ENCODE measurements at regions not wholly inside any gene's neighbourhood (a gene's known extent, or its start where the extent isn't known, plus 50 kb on each side); places are given as distances from the start of the nearest gene placed in this dataset.

GRCh38 chr11:97136067-97136466, 746.3 kb downstream of the JRKL start:
- TF ChIP-seq EZH2 (IDR thresholded peaks at IDR 0.05; ENCODE audit: borderline replicate concordance, low read depth, low read length, severe bottlenecking) (no peak), POLR2A (IDR thresholded peaks at IDR 0.05; ENCODE audit: low read depth, low read length) (no peak), POLR2AphosphoS5 (IDR thresholded peaks at IDR 0.05; ENCODE audit: insufficient read depth, low read depth, low read length) (no peak), JUN (IDR thresholded peaks at IDR 0.05; ENCODE audit: borderline replicate concordance, insufficient read depth, insufficient read length, low read depth) (no peak), FOS (IDR thresholded peaks at IDR 0.05; ENCODE audit: borderline replicate concordance, insufficient read depth, low read length) (no peak), GATA2 (IDR thresholded peaks at IDR 0.05; ENCODE audit: insufficient read depth, insufficient read length, low read depth, low read length) (no peak), MYC (IDR thresholded peaks at IDR 0.05; ENCODE audit: low read depth, low read length) (no peak)
- TF ChIP-seq, protein P1, sequence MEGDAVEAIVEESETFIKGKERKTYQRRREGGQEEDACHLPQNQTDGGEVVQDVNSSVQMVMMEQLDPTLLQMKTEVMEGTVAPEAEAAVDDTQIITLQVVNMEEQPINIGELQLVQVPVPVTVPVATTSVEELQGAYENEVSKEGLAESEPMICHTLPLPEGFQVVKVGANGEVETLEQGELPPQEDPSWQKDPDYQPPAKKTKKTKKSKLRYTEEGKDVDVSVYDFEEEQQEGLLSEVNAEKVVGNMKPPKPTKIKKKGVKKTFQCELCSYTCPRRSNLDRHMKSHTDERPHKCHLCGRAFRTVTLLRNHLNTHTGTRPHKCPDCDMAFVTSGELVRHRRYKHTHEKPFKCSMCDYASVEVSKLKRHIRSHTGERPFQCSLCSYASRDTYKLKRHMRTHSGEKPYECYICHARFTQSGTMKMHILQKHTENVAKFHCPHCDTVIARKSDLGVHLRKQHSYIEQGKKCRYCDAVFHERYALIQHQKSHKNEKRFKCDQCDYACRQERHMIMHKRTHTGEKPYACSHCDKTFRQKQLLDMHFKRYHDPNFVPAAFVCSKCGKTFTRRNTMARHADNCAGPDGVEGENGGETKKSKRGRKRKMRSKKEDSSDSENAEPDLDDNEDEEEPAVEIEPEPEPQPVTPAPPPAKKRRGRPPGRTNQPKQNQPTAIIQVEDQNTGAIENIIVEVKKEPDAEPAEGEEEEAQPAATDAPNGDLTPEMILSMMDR (IDR thresholded peaks at IDR 0.05; ENCODE audit: extremely low read depth in 1 of 2, insufficient read depth in 1 of 2, low read depth in 1 of 2, low read length in 2 of 2) = no peak
- TF ChIP-seq, protein P2, sequence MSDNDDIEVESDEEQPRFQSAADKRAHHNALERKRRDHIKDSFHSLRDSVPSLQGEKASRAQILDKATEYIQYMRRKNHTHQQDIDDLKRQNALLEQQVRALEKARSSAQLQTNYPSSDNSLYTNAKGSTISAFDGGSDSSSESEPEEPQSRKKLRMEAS (IDR thresholded peaks at IDR 0.05; ENCODE audit: insufficient read depth, insufficient read length) = no peak

Measured in endothelial cell of umbilical vein (primary cell).